GM10266 (cell line): ENCODE measurements at regions not wholly inside any gene's neighbourhood (a gene's known extent, or its start where the extent isn't known, plus 50 kb on each side); places are given as distances from the start of the nearest gene placed in this dataset.

Experiments
- DNase-seq: peaks from one replicate; pipeline ENCODE4 v3.0.0; 2012; ENCODE audit errors: extremely low spot score
- CTCF ChIP-seq: IDR thresholded peaks from 2 replicates; pipeline ENCODE4 v1.5.1; 2012; ENCODE audit warnings: mild to moderate bottlenecking, low read depth; ENCODE audit not compliant: control insufficient read depth, insufficient read depth; ENCODE audit errors: missing control alignments

- no peak for TF ChIP-seq CTCF
- DNase-seq = no peak
Measured at GRCh38 chr5:174609116-174609515, 115.3 kb upstream of the MSX2 start.

- no peak for DNase-seq
- no peak for TF ChIP-seq CTCF
Measured at GRCh38 chr5:174610968-174611367, 113.4 kb upstream of the MSX2 start.

GRCh38 chr5:174612686-174613085, 111.7 kb upstream of the MSX2 start:
- no peak for TF ChIP-seq CTCF
- DNase-seq = no peak

- DNase-seq = no peak
- TF ChIP-seq CTCF = no peak
Measured at GRCh38 chr5:174614500-174615135, 109.8 kb upstream of the MSX2 start.

GRCh38 chr5:174616036-174616435, 108.3 kb upstream of the MSX2 start:
- no peak for DNase-seq
- TF ChIP-seq CTCF = no peak

- DNase-seq = no peak
- TF ChIP-seq CTCF = no peak
Measured at GRCh38 chr5:174617285-174617684, 107.1 kb upstream of the MSX2 start.

- no peak for DNase-seq
- TF ChIP-seq CTCF = no peak
Measured at GRCh38 chr5:174617910-174618309, 106.5 kb upstream of the MSX2 start.
